DND-41 (cell line): ENCODE measurements at regions not wholly inside any gene's neighbourhood (a gene's known extent, or its start where the extent isn't known, plus 50 kb on each side); places are given as distances from the start of the nearest gene placed in this dataset.

Source experiments
- ATAC-seq: fragments of 200-7000 bp; cut with Tn5 transposase; 3 replicates; pipeline ENCODE4 v1.9.1; 2021; ENCODE audit warnings: low read depth; ENCODE audit not compliant: insufficient read depth
- DNase-seq: peaks from one replicate; pipeline ENCODE4 v3.0.0-alpha.2; 2020
- H2AFZ ChIP-seq: 2 replicates; pipeline ENCODE4 v1.6.0; 2012; ENCODE audit warnings: low read depth, low read length
- H3K27ac ChIP-seq: 2 replicates; pipeline ENCODE4 v1.5.1; 2012; ENCODE audit warnings: low read length, inconsistent platforms
- H3K27me3 ChIP-seq: fragments of 200-600 bp; sonication (generic); 2 replicates; pipeline ENCODE4 v1.6.0; 2012; ENCODE audit warnings: low read length, mild to moderate bottlenecking, inconsistent platforms; ENCODE audit not compliant: insufficient read depth, poor library complexity
- H3K36me3 ChIP-seq: 2 replicates; pipeline ENCODE4 v1.5.1; 2012; ENCODE audit warnings: low read length, inconsistent platforms; ENCODE audit not compliant: insufficient read depth
- H3K4me1 ChIP-seq: 2 replicates; pipeline ENCODE4 v1.5.1; 2012; ENCODE audit warnings: mild to moderate bottlenecking, low read length; ENCODE audit not compliant: insufficient read depth
- H3K4me2 ChIP-seq: 2 replicates; pipeline ENCODE4 v1.6.0; 2012; ENCODE audit warnings: mild to moderate bottlenecking, moderate library complexity, low read length, inconsistent platforms; ENCODE audit not compliant: insufficient read depth
- H3K4me3 ChIP-seq, 2 experiments: fragments of 200-600 bp in 1 of 2; shearing (Covaris generic) in 1 of 2; 2 replicates each; pipeline ENCODE4 v1.5.1; 2012 to 2016; ENCODE audit warnings: inconsistent platforms in 2 of 2, low read length in 2 of 2, mild to moderate bottlenecking in 2 of 2, low read depth in 1 of 2, moderate library complexity in 1 of 2
- H3K79me2 ChIP-seq: 2 replicates; pipeline ENCODE4 v1.6.0; 2012; ENCODE audit warnings: low read length, inconsistent platforms; ENCODE audit not compliant: insufficient read depth
- H3K9ac ChIP-seq: 2 replicates; pipeline ENCODE4 v1.6.0; 2012; ENCODE audit warnings: low read depth, mild to moderate bottlenecking, inconsistent platforms, low read length, moderate library complexity
- H3K9me3 ChIP-seq: 2 replicates; pipeline ENCODE4 v1.5.1; 2012; ENCODE audit warnings: low read length, moderate library complexity, mild to moderate bottlenecking, inconsistent platforms; ENCODE audit not compliant: insufficient read depth, severe bottlenecking
- H4K20me1 ChIP-seq: 2 replicates; pipeline ENCODE4 v1.6.0; 2012; ENCODE audit warnings: low read length; ENCODE audit not compliant: insufficient read depth
- CTCF ChIP-seq: IDR thresholded peaks from 2 replicates; pipeline ENCODE4 v1.5.1; 2012; ENCODE audit warnings: borderline replicate concordance, low read length, moderate library complexity, mild to moderate bottlenecking; ENCODE audit not compliant: poor library complexity, severe bottlenecking; ENCODE audit errors: extremely low read depth
- EZH2 ChIP-seq: IDR thresholded peaks from 3 replicates; pipeline ENCODE4 v1.6.1; 2012; ENCODE audit warnings: borderline replicate concordance, low read depth, mild to moderate bottlenecking, moderate library complexity, low read length, inconsistent platforms; ENCODE audit not compliant: severe bottlenecking

DNA sequence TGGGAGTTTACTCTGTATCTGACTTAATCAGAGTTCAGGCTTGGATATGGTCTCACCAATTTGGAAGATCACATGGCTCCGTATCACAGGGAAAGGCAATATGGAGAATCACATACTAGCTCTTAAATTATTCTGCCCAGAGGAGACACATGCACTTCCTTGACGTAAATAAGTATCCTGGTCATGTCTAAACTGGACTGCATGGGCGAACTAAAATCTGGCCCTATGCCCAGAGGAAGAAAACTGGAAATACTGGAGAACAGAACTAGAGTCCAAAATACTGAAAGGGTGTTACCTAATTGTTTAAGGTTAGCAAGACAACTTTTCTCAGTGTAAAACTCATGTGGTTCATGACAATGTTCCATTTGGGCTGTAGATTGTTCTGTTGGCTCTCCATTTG, 832.3 kb downstream of the RAB28 start:
- Histone ChIP-seq H3K4me1 (no peaks in the 10 kb centered on the region), H3K27ac (no peak overlapping the region), H3K9me3 (no peaks in the 10 kb centered on the region), H3K4me3 (no peak overlapping the region), H3K79me2 (no peaks in the 10 kb centered on the region), H3K4me2 (no peak overlapping the region), H2AFZ (no peak overlapping the region), H4K20me1 (no peaks in the 10 kb centered on the region), H3K36me3 (no peaks in the 10 kb centered on the region), H3K27me3 (no peaks in the 10 kb centered on the region), H3K9ac (no peak overlapping the region)
- TF ChIP-seq EZH2 (no peak), CTCF (no peak)
- ATAC-seq (no peak), DNase-seq (no peak)

DNA sequence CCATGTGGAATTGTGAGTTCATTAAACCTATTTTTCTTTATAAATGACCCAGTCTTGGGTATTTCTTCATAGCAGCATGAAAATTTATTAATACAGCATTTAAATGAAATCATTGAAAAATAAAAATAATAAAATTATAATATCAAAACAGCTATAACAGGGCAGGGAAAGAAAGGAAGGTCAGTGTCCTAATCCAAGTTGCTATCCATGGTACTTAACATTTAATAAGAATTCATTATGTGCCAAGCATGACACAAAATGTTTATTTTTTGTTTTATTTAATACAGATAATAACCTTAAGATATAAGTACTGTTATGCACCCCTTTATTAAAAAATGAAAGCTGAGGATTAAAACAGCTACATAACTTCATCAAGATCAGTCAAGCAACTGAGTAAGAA, 838.4 kb downstream of the RAB28 start:
- no peak overlapping the region for H3K4me2 ChIP-seq
- H2AFZ ChIP-seq = no peak overlapping the region
- ATAC-seq (no peak), DNase-seq (no peak)
- no peak overlapping the region for H3K9ac ChIP-seq
- no peaks in the 10 kb centered on the region for H4K20me1 ChIP-seq
- TF ChIP-seq EZH2 (no peak), CTCF (no peak)
- H3K36me3 ChIP-seq = no peaks in the 10 kb centered on the region
- H3K27me3 ChIP-seq = no peaks in the 10 kb centered on the region
- no peaks in the 10 kb centered on the region for H3K79me2 ChIP-seq
- no peaks in the 10 kb centered on the region for H3K4me1 ChIP-seq
- H3K9me3 ChIP-seq = no peaks in the 10 kb centered on the region
- no peak overlapping the region for H3K27ac ChIP-seq
- H3K4me3 ChIP-seq = no peak overlapping the region

GRCh38 chr4:12644261-12644660, 839.9 kb downstream of the RAB28 start:
- Histone ChIP-seq H3K9me3 (no peaks in the 10 kb centered on the region), H3K27me3 (no peaks in the 10 kb centered on the region), H2AFZ (no peak overlapping the region), H4K20me1 (no peaks in the 10 kb centered on the region), H3K4me2 (no peak overlapping the region), H3K36me3 (no peaks in the 10 kb centered on the region), H3K4me3 (no peak overlapping the region), H3K79me2 (no peaks in the 10 kb centered on the region), H3K9ac (no peak overlapping the region), H3K27ac (no peak overlapping the region), H3K4me1 (no peaks in the 10 kb centered on the region)
- no peak for DNase-seq
- no peak for TF ChIP-seq CTCF
- no peak for TF ChIP-seq EZH2
- ATAC-seq = no peak

DNA sequence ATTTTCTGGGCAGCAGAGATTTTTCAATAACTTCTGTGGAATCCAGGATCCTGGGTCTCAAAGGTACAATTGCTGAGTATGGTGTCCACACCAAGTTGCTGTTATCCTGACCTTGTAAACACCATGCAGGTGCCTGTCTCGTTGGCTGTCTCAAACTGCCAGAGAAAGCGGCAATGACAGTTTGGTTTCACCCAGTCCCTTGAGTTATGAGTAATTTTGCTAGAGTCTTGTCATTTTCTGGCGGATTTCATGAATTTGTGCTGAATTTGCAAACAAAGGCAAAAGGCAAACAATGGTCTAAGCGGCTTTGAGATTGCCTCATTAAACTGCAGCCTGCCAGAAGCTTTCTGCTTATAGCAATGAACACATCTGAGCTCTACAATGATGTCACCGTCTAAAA, 847.9 kb downstream of the RAB28 start:
- Histone ChIP-seq H3K36me3 (no peaks in the 10 kb centered on the region), H3K4me2 (no peak overlapping the region), H3K4me3 (no peak overlapping the region), H3K9me3 (no peaks in the 10 kb centered on the region), H3K27ac (no peak overlapping the region), H3K27me3 (no peaks in the 10 kb centered on the region), H3K9ac (no peak overlapping the region), H4K20me1 (no peaks in the 10 kb centered on the region), H2AFZ (no peak overlapping the region), H3K79me2 (no peaks in the 10 kb centered on the region), H3K4me1 (no peaks in the 10 kb centered on the region)
- no peak for TF ChIP-seq CTCF
- TF ChIP-seq EZH2 = no peak
- DNase-seq (no peak), ATAC-seq (no peak)
